Panc1 (cell line): ENCODE measurements at regions not wholly inside any gene's neighbourhood (a gene's known extent, or its start where the extent isn't known, plus 50 kb on each side); places are given as distances from the start of the nearest gene placed in this dataset.

ENCODE experiments used
- ATAC-seq: fragments of 200-7000 bp; cut with Tn5 transposase; 2 replicates; pipeline ENCODE4 v1.9.1; 2020; ENCODE audit warnings: mild to moderate bottlenecking, moderate library complexity
- BruUV-seq: library from RNA; stranded (reverse); fragments of 400-500 nt; replicated peaks from 2 replicates; lab custom pipeline; 2021; lab: Mats Ljungman, UMichigan
- CTCF ChIA-PET: fragments of 300-600 bp; sonication (Branson Sonifier 250); formaldehyde crosslinking; loops from one replicate; lab custom pipeline; 2022; ENCODE audit warnings: antibody characterized with exemption; lab: Charles Lee
- POLR2A ChIA-PET: fragments of 300-600 bp; sonication (Branson Sonifier 250); formaldehyde crosslinking; loops from one replicate; lab custom pipeline; 2022; ENCODE audit warnings: antibody characterized with exemption; lab: Charles Lee
- DNase-seq: peaks from one replicate; pipeline ENCODE4 v3.0.0-alpha.2; 2010; ENCODE audit warnings: low read depth, low spot score
- H3K27ac ChIP-seq: 2 replicates; pipeline ENCODE4 v1.5.1; 2011; ENCODE audit warnings: mild to moderate bottlenecking, low read length, inconsistent platforms
- H3K27me3 ChIP-seq: fragments of 200-500 bp; sonication (Bioruptor generic); 2 replicates; pipeline ENCODE4 v1.6.0; 2014; ENCODE audit warnings: low read length, inconsistent platforms; ENCODE audit not compliant: control insufficient read depth, insufficient read depth
- H3K36me3 ChIP-seq: fragments of 200-500 bp; sonication (Bioruptor generic); 2 replicates; pipeline ENCODE4 v1.5.1; 2014; ENCODE audit warnings: inconsistent platforms, mild to moderate bottlenecking, low read length, moderate library complexity; ENCODE audit not compliant: control insufficient read depth, insufficient read depth
- H3K4me1 ChIP-seq: 2 replicates; pipeline ENCODE4 v1.5.1; 2011; ENCODE audit warnings: inconsistent platforms, mild to moderate bottlenecking, low read length, moderate library complexity; ENCODE audit not compliant: control insufficient read depth, insufficient read depth
- H3K4me3 ChIP-seq, 2 experiments: 2 replicates each; pipeline ENCODE4 v1.5.1; 2011 to 2012; ENCODE audit warnings: low read depth in 2 of 2, low read length in 2 of 2, mild to moderate bottlenecking in 2 of 2, inconsistent platforms in 1 of 2, moderate library complexity in 1 of 2
- H3K9me3 ChIP-seq: fragments of 200-500 bp; sonication (Bioruptor generic); 2 replicates; pipeline ENCODE4 v1.5.1; 2014; ENCODE audit warnings: low read depth, mild to moderate bottlenecking, inconsistent platforms, low read length, moderate library complexity; ENCODE audit not compliant: control insufficient read depth, insufficient read depth
- CTCF ChIP-seq: fragments of 450-650 bp; IDR thresholded peaks from 2 replicates; pipeline ENCODE4 v1.5.1; 2017; ENCODE audit warnings: mild to moderate bottlenecking
- POLR2AphosphoS5 ChIP-seq: IDR thresholded peaks from 2 replicates; pipeline ENCODE4 v1.6.1; 2012; ENCODE audit warnings: mild to moderate bottlenecking, low read depth, low read length, moderate library complexity
- REST ChIP-seq, 2 experiments: IDR thresholded peaks; 2 replicates each; pipeline ENCODE4 v1.6.1; 2011 to 2012; ENCODE audit warnings: low read depth in 2 of 2, control low read depth in 1 of 2, low read length in 1 of 2, mild to moderate bottlenecking in 1 of 2, moderate library complexity in 1 of 2; ENCODE audit not compliant: insufficient read depth in 1 of 2
- SIN3A ChIP-seq: IDR thresholded peaks from 2 replicates; pipeline ENCODE4 v1.6.1; 2012; ENCODE audit warnings: low read depth, mild to moderate bottlenecking, low read length, moderate library complexity, borderline replicate concordance; ENCODE audit not compliant: insufficient read depth
- TCF7L2 ChIP-seq: IDR thresholded peaks from 2 replicates; pipeline ENCODE4 v1.6.1; 2011; ENCODE audit warnings: mild to moderate bottlenecking, low read depth, low read length, inconsistent platforms
- in situ Hi-C: cut with HindIII; loops from 2 replicates; pipeline ENCODE4 v1.10.0; 2016; ENCODE audit warnings: low sequenced_read_pairs, low pct_unique_long_range_greater_than_20kb
- intact Hi-C: fragments of 100-400 bp; cut with micrococcal nuclease; formaldehyde crosslinking; loops from one replicate; pipeline ENCODE4 v1.10.0; 2022; ENCODE audit not compliant: unreplicated experiment

GRCh38 chr12:126667339-126667738, 1599.6 kb upstream of the TMEM132C start:
- in situ Hi-C loops = no loop called here
- H3K36me3 ChIP-seq = no peaks in the 10 kb centered on the region
- no peak overlapping the region for H3K27ac ChIP-seq
- POLR2A ChIA-PET = no interaction called here
- no peaks in the 10 kb centered on the region for H3K27me3 ChIP-seq
- no peaks in the 10 kb centered on the region for H3K4me1 ChIP-seq
- no peak for TF ChIP-seq TCF7L2
- no peak for TF ChIP-seq POLR2AphosphoS5
- no peak for TF ChIP-seq REST (IDR thresholded peaks at IDR 0.05; ENCODE audit: insufficient read depth in 1 of 2, low read depth in 2 of 2, low read length in 1 of 2)
- TF ChIP-seq CTCF = no peak
- TF ChIP-seq SIN3A = no peak
- no peaks in the 10 kb centered on the region for H3K9me3 ChIP-seq
- DNase-seq = no peak
- no TSS peak for BruUV-seq
- intact Hi-C loops = no loop called here
- CTCF ChIA-PET = no interaction called here
- no peak for ATAC-seq
- H3K4me3 ChIP-seq = no peak overlapping the region

GRCh38 chr12:126668538-126668937, 1598.4 kb upstream of the TMEM132C start:
- Histone ChIP-seq H3K27ac (no peak overlapping the region), H3K9me3 (no peaks in the 10 kb centered on the region), H3K4me1 (no peaks in the 10 kb centered on the region), H3K4me3 (no peak overlapping the region), H3K27me3 (no peaks in the 10 kb centered on the region), H3K36me3 (no peaks in the 10 kb centered on the region)
- BruUV-seq = no TSS peak
- intact Hi-C loops = no loop called here
- TF ChIP-seq REST (IDR thresholded peaks at IDR 0.05; ENCODE audit: insufficient read depth in 1 of 2, low read depth in 2 of 2, low read length in 1 of 2) = no peak
- TF ChIP-seq CTCF = no peak
- ChIA-PET POLR2A (no interaction called here), CTCF (no interaction called here)
- ATAC-seq (no peak), DNase-seq (no peak)
- in situ Hi-C loops = no loop called here
